Mesenchymal stem cell (in vitro differentiated cells and primary cell): ENCODE measurements at regions not wholly inside any gene's neighbourhood (a gene's known extent, or its start where the extent isn't known, plus 50 kb on each side); places are given as distances from the start of the nearest gene placed in this dataset.

ENCODE experiments used
- DNase-seq: peaks from one replicate; pipeline ENCODE4 v3.0.0-alpha.2; 2013
- H2AFZ ChIP-seq: one replicate; pipeline ENCODE4 v1.6.1; 2013; ENCODE audit warnings: low read depth, mild to moderate bottlenecking, control low read depth, inconsistent platforms, low read length, moderate library complexity
- H2AK5ac ChIP-seq: 2 replicates; pipeline ENCODE4 v1.6.1; 2013; ENCODE audit warnings: low read length, moderate library complexity, mild to moderate bottlenecking, inconsistent platforms; ENCODE audit not compliant: severe bottlenecking
- H2BK120ac ChIP-seq: one replicate; pipeline ENCODE4 v1.6.1; 2013; ENCODE audit warnings: low read depth, mild to moderate bottlenecking, inconsistent platforms, low read length, moderate library complexity
- H2BK12ac ChIP-seq, 2 experiments: one replicate each; pipeline ENCODE4 v1.6.1; 2013; ENCODE audit warnings: inconsistent platforms in 2 of 2, low read length in 2 of 2, mild to moderate bottlenecking in 2 of 2, moderate library complexity in 2 of 2, control low read depth in 1 of 2
- H2BK15ac ChIP-seq: one replicate; pipeline ENCODE4 v1.6.1; 2013; ENCODE audit warnings: mild to moderate bottlenecking, low read depth, inconsistent platforms; ENCODE audit not compliant: poor library complexity, severe bottlenecking
- H2BK5ac ChIP-seq: 2 replicates; pipeline ENCODE4 v1.6.1; 2013; ENCODE audit warnings: low read depth, mild to moderate bottlenecking, low read length, control low read depth, inconsistent platforms; ENCODE audit not compliant: poor library complexity, severe bottlenecking
- H3K14ac ChIP-seq, 2 experiments: one replicate each; pipeline ENCODE4 v1.6.1; 2013; ENCODE audit warnings: inconsistent platforms in 2 of 2, low read length in 2 of 2, control low read depth in 1 of 2, mild to moderate bottlenecking in 1 of 2, moderate library complexity in 1 of 2
- H3K18ac ChIP-seq, 2 experiments: one replicate each; pipeline ENCODE4 v1.6.1; 2013; ENCODE audit warnings: inconsistent platforms in 2 of 2, low read length in 2 of 2, control low read depth in 1 of 2, low read depth in 1 of 2, mild to moderate bottlenecking in 1 of 2
- H3K23ac ChIP-seq, 2 experiments: one replicate each; pipeline ENCODE4 v1.6.1; 2013; ENCODE audit warnings: inconsistent platforms in 2 of 2, low read length in 2 of 2, mild to moderate bottlenecking in 2 of 2, moderate library complexity in 2 of 2, control low read depth in 1 of 2
- H3K27ac ChIP-seq: 2 replicates; pipeline ENCODE4 v1.5.1; 2013; ENCODE audit warnings: mild to moderate bottlenecking, moderate library complexity, low read length, control low read depth, inconsistent platforms; ENCODE audit not compliant: poor library complexity, severe bottlenecking
- H3K27me3 ChIP-seq, 2 experiments: 2 replicates each; pipeline versions ENCODE4 v1.6.1 to v1.7.0; 2013; ENCODE audit warnings: low read length in 2 of 2, mild to moderate bottlenecking in 2 of 2, moderate library complexity in 2 of 2, control low read depth in 1 of 2, inconsistent platforms in 1 of 2; ENCODE audit not compliant: control insufficient read depth in 1 of 2, insufficient read depth in 1 of 2
- H3K36me3 ChIP-seq, 2 experiments: 2 replicates each; pipeline versions ENCODE4 v1.6.1 to v1.7.0; 2013; ENCODE audit warnings: low read length in 2 of 2, control low read depth in 1 of 2, inconsistent platforms in 1 of 2, low read depth in 1 of 2, mild to moderate bottlenecking in 1 of 2; ENCODE audit not compliant: insufficient read depth in 2 of 2, control insufficient read depth in 1 of 2
- H3K4ac ChIP-seq, 2 experiments: one replicate each; pipeline ENCODE4 v1.6.1; 2013; ENCODE audit warnings: inconsistent platforms in 2 of 2, low read length in 2 of 2, mild to moderate bottlenecking in 2 of 2, moderate library complexity in 2 of 2, control low read depth in 1 of 2, low read depth in 1 of 2
- H3K4me1 ChIP-seq: 2 replicates; pipeline ENCODE4 v1.6.1; 2013; ENCODE audit warnings: low read depth, low read length, control low read depth; ENCODE audit not compliant: control insufficient read depth, insufficient read depth
- H3K4me2 ChIP-seq: 2 replicates; pipeline ENCODE4 v1.6.1; 2013; ENCODE audit warnings: low read length, mild to moderate bottlenecking, inconsistent platforms; ENCODE audit not compliant: poor library complexity, severe bottlenecking
- H3K4me3 ChIP-seq, 2 experiments: 2 replicates each; pipeline versions ENCODE4 v1.5.1 to v1.7.0; 2013; ENCODE audit warnings: low read length in 2 of 2, mild to moderate bottlenecking in 2 of 2, control low read depth in 1 of 2, low read depth in 1 of 2; ENCODE audit not compliant: insufficient read depth in 1 of 2
- H3K79me1 ChIP-seq: replicated peaks from 2 replicates; pipeline ENCODE4 v1.6.1; 2013; ENCODE audit warnings: mild to moderate bottlenecking, control low read depth, low read length, inconsistent platforms; ENCODE audit not compliant: poor library complexity, severe bottlenecking
- H3K9ac ChIP-seq: 2 replicates; pipeline ENCODE4 v1.7.0; 2013; ENCODE audit warnings: mild to moderate bottlenecking, low read length, moderate library complexity
- H3K9me3 ChIP-seq: 2 replicates; pipeline ENCODE4 v1.7.0; 2013; ENCODE audit warnings: mild to moderate bottlenecking, low read length; ENCODE audit not compliant: control insufficient read depth
- H4K8ac ChIP-seq: one replicate; pipeline ENCODE4 v1.6.1; 2013; ENCODE audit warnings: inconsistent platforms, mild to moderate bottlenecking, low read length, moderate library complexity
- H4K91ac ChIP-seq: one replicate; pipeline ENCODE4 v1.6.1; 2013; ENCODE audit warnings: mild to moderate bottlenecking, low read length, inconsistent platforms
- WGBS: methylation state at CpG from one replicate; pipeline ENCODE4 v1.1.7; 2013; ENCODE audit warnings: mixed read lengths; 5-methylcytosine and 5-hydroxymethylcytosine counted together

DNA sequence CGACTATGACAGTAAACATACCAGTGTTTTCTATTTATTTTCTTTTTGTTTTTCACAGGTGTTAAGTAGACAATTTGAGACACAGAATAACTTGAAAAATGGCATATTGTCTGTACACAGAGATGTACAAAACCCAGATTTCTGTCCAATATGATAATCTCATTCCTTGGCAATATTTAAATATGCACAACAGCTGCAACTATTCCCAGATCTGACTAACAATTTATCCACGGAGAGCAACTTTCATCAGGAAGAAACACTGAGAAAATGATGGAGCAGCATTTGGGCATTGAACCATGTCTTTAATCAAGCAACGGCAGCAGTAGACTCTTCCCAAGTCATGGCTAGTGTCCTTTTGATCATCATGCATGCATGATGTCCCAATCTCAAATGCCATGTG lies 452.6 kb downstream of the ZPLD1 start:
- Histone ChIP-seq H3K18ac (no peak overlapping the region), H3K4ac (no peak overlapping the region), H2BK5ac (no peak overlapping the region), H2BK15ac (no peak overlapping the region), H3K79me1 (no peaks in the 10 kb centered on the region), H3K4me3 (no peak overlapping the region), H2BK120ac (no peak overlapping the region), H3K14ac (no peak overlapping the region), H3K9ac (no peak overlapping the region), H4K8ac (no peak overlapping the region), H2AFZ (no peak overlapping the region), H3K27me3 (no peaks in the 10 kb centered on the region), H3K27ac (no peak overlapping the region), H2AK5ac (no peak overlapping the region), H3K4me1 (no peaks in the 10 kb centered on the region), H4K91ac (no peak overlapping the region), H2BK12ac (no peak overlapping the region), H3K36me3 (no peaks in the 10 kb centered on the region), H3K23ac (no peak overlapping the region), H3K4me2 (no peak overlapping the region), H3K9me3 (no peaks in the 10 kb centered on the region)
- DNase-seq: no peak
- WGBS: 72% methylated on average over 2 of the region's 3 CpGs

DNA sequence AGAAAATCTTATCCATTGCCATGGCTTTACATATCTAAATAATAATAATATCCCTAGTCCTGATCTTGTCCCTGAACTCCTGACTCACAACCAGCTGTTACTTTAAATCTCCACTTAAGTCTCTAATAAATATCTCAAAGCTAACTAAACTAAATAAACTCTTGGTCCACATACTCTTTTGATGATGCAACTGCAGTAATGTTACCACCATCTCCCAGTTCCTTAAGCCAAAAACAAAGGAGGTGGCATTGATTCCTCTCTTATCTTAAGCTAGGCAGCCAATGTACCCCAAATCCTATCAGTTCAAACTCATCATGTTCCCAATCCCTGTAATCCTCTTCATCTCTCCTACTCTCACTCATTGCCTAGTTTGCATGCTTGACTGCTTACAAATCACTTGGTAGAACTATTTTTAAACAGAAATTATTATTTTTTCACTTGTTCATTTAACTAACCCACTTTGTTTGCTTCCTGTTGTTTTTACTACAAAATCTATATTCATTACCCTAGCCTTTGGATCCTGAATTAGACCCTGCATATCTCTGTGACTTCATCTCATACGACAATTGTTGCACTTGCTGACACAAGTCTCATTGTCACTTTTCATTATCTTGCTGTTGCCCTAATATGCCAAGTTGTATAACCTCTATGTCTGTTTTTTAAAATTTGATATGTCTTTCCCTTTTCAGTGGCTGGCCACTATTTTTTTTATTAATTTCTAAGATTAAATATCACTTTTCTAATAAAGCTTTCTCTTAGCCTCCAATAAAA lies 462.2 kb downstream of the ZPLD1 start:
- Histone ChIP-seq H2BK12ac (no peak overlapping the region), H3K18ac (no peak overlapping the region), H2BK5ac (no peak overlapping the region), H3K27ac (no peak overlapping the region), H2BK15ac (no peak overlapping the region), H3K9ac (no peak overlapping the region), H3K27me3 (no peaks in the 10 kb centered on the region), H3K23ac (no peak overlapping the region), H3K14ac (no peak overlapping the region), H2AK5ac (no peak overlapping the region), H3K79me1 (no peaks in the 10 kb centered on the region), H4K8ac (no peak overlapping the region), H3K36me3 (no peaks in the 10 kb centered on the region), H3K4me3 (no peak overlapping the region), H3K4ac (no peak overlapping the region), H3K4me2 (no peak overlapping the region), H2AFZ (no peak overlapping the region), H4K91ac (no peak overlapping the region), H3K4me1 (no peaks in the 10 kb centered on the region), H3K9me3 (no peaks in the 10 kb centered on the region), H2BK120ac (no peak overlapping the region)
- no peak for DNase-seq
- WGBS: no CpG with 5 or more reads among the region's 1 CpG

DNA sequence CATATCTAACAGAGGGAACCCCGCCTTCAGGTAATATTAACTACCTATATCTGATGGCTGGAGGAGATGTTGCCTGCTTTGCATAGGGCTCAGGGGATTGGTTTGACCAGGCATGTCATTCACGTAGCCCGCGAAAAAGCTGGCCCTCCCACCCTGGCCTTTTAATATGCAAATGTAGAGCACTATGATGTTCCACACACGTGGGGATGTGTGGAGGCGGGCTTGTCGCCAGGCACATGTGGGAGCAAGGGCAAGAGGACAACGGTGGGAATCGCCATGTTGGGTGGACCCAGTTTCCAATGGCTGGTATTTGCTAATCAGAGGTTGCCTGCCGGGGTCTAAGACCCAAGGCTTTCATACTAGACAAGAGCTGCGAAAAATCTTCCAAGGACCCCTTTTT lies 469.8 kb downstream of the ZPLD1 start:
- H2BK15ac ChIP-seq: no peak overlapping the region
- no peak overlapping the region for H3K4me2 ChIP-seq
- H3K79me1 ChIP-seq: no peaks in the 10 kb centered on the region
- no peaks in the 10 kb centered on the region for H3K4me1 ChIP-seq
- no peak overlapping the region for H2BK5ac ChIP-seq
- no peaks in the 10 kb centered on the region for H3K27me3 ChIP-seq
- 78% methylated on average over 10 of the region's 11 CpGs for WGBS
- H4K91ac ChIP-seq: no peak overlapping the region
- H3K14ac ChIP-seq: no peak overlapping the region
- H3K23ac ChIP-seq: no peak overlapping the region
- no peak overlapping the region for H2AK5ac ChIP-seq
- no peak overlapping the region for H4K8ac ChIP-seq
- no peak overlapping the region for H2AFZ ChIP-seq
- no peak overlapping the region for H3K9ac ChIP-seq
- no peak for DNase-seq
- no peaks in the 10 kb centered on the region for H3K36me3 ChIP-seq
- H2BK12ac ChIP-seq: no peak overlapping the region
- no peak overlapping the region for H3K4me3 ChIP-seq
- no peak overlapping the region for H2BK120ac ChIP-seq
- no peak overlapping the region for H3K4ac ChIP-seq
- no peak overlapping the region for H3K18ac ChIP-seq
- no peak overlapping the region for H3K27ac ChIP-seq
- no peaks in the 10 kb centered on the region for H3K9me3 ChIP-seq

DNA sequence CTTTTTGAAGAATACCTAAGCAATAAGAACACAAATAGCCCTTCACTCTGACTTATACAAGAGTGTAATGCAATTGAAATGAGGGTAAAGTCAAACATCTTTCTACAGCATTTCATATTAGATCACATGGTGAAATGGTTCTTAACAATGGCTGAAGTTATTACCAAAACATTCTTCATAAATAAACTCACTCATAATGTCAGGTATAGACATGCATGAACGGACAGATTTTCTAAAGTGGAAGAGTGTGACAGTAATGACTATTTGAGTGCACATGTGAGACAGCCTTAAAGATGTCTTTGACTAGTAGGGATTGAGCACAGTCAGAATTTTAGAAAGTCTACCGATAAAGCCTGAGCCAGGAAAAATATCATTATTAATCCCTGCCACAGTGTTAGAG lies 471.0 kb downstream of the ZPLD1 start:
- Histone ChIP-seq H2BK12ac (no peak overlapping the region), H3K4ac (no peak overlapping the region), H2BK15ac (no peak overlapping the region), H2BK120ac (no peak overlapping the region), H3K36me3 (no peaks in the 10 kb centered on the region), H3K14ac (no peak overlapping the region), H3K27me3 (no peaks in the 10 kb centered on the region), H3K9me3 (no peaks in the 10 kb centered on the region), H4K8ac (no peak overlapping the region), H3K23ac (no peak overlapping the region), H3K9ac (no peak overlapping the region), H4K91ac (no peak overlapping the region), H2BK5ac (no peak overlapping the region), H2AFZ (no peak overlapping the region), H3K18ac (no peak overlapping the region), H2AK5ac (no peak overlapping the region), H3K4me2 (no peak overlapping the region), H3K27ac (no peak overlapping the region), H3K79me1 (no peaks in the 10 kb centered on the region), H3K4me3 (no peak overlapping the region), H3K4me1 (no peaks in the 10 kb centered on the region)
- 64% methylated on average over 1 of the region's 2 CpGs for WGBS
- no peak for DNase-seq
